GM18511 (cell line): ENCODE measurements at regions not wholly inside any gene's neighbourhood (a gene's known extent, or its start where the extent isn't known, plus 50 kb on each side); places are given as distances from the start of the nearest gene placed in this dataset.
"Not testable (repeated sequence)": the region's sequence is repeated elsewhere in the genome, so short reads cannot be mapped to it uniquely, and the experiment has no call there.

Experiments used
- ATAC-seq: cut with Tn5 transposase; IDR thresholded peaks from one replicate; pipeline ENCODE4 v1.9.1; 2021; ENCODE audit warnings: mild to moderate bottlenecking, moderate library complexity; ENCODE audit not compliant: unreplicated experiment

DNA sequence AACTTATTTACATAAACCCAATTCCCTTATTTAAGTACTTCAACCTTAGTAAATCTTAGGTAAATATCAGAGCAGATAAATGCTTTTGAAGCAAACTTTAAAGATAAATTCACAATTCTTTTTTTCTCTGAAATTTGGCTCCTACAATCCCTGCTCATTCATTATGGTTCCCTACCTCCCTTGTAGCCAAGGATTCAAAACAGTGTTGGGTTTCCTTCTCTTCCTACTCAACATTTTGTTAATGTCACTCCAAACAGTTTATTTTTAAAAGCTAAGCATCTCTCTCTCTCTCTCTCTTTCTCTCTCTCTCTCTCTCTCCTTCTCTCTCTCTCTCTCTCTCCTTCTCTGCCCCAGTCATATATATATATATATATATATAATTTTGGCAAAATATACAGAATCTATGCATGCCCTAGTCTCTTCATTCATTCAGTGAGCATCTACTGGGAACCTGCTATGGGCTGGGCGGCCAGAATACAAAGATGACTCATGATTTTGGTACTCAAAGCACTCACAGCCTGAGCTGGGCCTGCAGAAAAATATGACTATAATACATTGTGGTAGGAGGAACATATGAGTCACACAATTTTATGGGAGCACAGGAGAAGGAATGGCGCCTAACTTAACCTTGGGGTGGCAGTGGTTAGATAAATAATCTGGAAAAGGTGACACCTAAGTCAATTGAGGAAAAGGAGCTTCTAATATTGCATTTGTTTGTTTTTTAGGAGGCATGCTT, 123.7 kb upstream of the DHRS4 start:
- ATAC-seq, result no peak

DNA sequence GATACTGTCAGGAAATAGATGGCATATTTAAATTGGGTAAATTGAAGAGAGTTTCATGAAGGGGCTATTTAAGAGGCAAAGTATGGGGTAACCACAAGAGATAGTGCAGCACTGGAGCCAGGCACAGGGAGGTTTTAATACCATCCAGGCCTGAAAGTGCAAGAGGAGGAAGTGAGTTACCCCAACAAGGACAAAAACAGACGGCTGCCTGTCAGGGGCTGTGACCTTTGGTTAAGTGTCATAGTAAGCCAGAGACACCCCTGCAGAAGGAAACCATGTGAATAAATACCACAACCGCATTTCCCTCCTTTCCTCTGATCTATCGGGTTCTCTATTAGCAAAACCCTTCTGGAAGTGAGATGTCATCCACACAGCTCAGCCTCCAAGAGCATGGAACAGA, 122.0 kb upstream of the DHRS4 start:
- ATAC-seq, result no peak

DNA sequence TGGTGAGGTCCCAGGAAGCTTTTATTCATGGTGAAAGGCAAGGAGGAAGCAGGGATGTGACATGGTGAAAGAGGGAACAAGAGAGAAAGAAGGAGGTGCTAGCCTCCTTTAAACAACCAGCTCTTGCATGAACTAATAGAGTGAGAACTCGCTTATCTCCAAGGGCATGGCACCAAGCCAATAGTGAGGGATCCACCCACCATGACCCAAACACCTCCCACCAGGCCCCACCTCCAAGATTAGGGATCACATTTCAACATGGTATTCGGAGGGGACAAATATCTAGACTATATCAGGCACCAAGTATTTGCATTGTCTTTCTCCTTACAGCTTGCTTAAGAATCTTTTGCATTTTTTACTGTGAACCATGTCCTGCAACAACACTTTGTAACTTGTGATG, 91.9 kb upstream of the DHRS4 start:
- no peak for ATAC-seq

DNA sequence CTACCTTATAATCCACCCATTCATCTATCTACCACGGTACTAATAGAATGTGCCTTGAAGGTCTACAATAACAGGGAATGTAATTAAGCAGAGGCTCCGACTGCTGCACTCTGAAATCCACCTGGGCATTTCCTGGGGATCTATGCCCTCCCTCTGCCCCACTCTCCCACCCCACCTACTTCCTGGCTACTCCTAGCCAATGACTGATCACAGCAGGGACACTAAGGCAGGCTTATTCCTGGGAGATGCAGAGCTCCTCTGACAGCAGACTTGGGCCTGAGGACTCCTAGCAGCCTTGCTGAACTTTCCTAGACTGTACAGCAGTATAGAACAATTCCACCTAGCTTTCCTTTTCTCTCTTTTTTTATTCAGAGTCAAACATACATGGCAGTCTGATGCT, 91.1 kb upstream of the DHRS4 start:
- ATAC-seq, result no peak

DNA sequence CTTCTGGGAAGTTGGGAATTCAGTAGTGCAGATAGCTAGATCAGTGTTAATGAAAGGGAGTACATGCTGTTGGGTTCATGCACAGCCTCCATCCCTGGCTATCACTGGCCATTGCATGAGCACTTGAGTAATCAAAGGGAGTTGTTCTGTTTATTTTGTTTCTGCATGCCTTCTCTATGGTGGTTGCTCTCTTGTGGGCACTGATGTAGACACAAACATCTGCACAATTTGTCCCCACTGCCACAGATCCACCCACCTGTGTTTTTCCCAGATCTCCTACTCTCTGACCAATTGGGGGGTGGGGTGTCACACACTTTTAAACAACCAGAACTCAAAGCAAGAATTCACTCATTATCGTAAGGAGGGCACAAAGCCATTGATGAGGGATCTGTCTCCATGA, 89.7 kb upstream of the DHRS4 start:
- ATAC-seq, result no peak

DNA sequence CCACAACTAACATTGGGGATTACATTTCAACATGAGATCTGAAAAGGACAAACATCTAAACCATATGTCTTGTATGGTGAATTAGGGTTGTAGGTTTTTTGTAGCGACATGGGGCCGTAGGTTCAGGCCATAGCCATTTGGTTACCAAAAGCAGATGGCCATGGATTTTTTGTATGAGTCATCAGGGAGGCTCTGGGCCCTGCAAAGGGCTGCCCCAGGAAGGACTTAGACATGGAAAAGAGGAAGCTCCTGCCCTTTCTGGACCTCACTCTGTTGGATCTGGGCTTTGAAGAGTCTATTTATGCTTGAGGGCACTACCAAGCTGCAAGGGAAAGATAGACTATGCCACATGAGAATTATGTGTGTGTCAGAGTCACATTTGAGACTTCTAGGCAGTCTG, 89.3 kb upstream of the DHRS4 start:
- ATAC-seq, result no peak

DNA sequence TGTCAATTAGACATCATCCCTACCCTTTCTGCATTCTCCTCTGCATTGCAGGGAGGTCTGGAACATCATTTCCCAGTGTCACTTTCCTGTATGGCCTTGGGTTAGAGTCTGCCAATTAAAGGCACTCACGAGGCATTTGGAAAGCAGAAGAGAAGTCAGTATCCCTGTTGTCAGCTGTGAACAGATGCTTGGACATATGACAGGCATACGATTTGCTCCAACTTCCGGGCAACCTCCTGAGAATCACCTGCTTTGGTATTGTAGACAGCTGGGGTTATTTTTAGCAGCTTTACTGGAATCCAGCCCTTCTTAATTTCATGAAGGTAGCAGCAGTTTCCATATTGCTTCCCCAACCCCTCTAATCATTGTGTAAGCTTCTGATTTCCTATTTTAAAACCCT, 88.7 kb upstream of the DHRS4 start:
- ATAC-seq, result no peak

DNA sequence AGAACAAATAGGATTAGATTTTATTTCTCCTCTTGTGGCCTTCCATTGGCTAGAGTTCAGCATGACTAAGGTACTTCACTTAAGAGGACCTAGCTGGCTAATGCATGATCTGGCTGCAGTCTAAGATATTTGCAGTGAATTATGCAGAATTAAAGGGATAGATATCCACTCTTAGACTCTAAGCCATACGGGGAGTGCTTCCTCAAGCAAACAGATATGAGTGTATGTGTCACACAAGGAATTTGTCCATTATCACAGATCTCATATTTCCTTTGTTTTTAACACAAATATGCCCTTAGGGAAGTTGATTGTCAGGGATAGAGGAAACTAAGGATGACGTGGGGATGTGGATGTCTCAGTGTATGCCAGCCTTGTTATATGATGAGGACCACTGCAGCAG, 88.1 kb upstream of the DHRS4 start:
- ATAC-seq, result no peak

DNA sequence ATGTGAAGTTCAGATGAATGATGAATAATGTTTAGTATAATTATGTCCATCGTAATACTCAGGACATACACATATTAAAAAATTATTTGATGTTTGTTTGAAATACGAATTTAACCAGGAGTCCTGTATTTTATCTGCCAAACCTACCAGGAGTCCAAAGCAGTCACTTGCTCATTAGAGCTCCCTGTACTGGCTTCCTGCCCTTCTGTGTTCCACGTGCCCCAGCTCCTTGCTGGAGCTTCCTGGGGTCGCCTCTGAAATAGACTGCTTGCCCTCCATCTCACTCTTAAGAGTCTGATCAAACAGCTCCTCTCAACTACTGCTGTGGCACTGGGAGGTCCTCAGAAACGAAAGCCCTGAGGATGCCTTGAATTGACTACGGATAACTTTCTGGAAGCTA, 87.3 kb upstream of the DHRS4 start:
- ATAC-seq, result no peak

DNA sequence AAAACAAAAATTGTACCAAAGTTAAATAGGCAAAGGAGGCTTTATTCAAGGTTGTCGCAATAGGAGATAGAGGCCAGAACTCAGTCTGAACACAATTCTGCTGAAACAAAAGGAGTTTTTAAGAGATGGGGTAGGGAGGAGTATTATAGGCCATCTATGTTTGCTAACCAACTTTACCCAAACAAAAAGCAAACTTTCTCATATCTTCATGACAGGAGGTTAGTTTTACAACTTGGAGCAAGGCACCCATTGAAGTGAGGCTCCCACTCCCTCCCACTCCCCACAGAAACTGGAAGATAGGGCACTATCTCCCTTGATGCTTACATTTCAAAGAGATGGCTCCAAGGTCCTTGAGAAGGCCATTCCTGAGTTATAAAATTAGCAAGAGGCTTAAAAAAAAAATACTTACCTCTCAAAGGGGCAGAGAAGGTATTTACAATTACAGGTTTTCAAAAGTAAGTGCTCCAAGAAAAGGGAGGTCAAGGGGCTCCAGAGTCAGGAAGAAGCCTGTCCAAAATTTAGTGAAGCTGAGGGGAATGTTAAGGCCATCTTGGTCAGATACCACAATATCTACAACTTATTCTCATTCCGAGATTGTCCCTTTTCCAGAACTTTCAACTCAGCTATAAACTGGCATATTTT, 84.4 kb upstream of the DHRS4 start:
- no peak for ATAC-seq

DNA sequence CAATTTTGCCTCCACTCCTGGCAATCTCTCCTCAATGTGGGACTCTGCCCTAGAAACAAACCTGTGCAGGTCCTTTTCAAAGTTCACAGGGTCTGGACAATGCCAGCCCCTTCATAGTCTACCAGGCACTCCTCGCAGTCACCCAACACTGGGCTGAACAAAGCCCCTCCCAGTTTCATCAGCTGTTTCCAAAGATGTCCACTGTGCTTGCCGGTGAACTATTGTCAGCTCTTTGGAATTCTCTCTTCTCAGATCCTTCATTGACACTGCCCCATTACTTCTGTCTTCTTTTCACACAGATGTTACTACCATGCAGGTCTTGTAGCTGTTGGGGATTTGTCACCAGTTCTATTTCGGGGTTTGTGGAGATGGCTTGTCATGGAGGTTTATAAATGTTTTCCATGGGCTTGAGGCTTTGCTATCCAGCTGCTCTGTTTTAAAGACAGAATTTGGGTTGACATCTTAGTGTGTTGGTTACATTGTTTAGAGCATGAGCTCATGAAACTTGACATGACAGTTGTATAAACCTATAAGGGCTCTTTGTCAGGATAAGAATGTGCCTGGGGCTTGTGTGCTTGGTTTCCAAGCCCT, 77.3 kb upstream of the DHRS4 start:
- no peak for ATAC-seq

DNA sequence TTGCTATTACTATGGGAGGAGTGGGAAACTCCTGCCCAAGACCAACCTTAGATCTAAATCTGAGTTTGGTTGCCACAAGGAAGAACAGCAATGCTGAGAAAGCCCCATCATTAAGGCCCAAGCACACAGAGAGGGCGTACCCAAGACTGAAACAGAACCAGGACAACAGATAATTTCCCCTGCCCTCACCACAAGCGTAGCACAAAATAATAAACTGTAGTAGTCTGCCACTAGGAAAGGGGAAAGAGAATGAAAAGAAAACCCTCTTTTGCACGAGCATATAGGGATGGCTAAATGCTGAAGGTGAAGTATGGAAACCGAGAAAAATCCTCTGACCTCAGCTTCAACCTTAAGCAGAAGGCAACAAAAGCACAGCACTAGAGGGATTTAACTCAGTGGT, 76.5 kb upstream of the DHRS4 start:
- peak; percentile 63 for ATAC-seq

DNA sequence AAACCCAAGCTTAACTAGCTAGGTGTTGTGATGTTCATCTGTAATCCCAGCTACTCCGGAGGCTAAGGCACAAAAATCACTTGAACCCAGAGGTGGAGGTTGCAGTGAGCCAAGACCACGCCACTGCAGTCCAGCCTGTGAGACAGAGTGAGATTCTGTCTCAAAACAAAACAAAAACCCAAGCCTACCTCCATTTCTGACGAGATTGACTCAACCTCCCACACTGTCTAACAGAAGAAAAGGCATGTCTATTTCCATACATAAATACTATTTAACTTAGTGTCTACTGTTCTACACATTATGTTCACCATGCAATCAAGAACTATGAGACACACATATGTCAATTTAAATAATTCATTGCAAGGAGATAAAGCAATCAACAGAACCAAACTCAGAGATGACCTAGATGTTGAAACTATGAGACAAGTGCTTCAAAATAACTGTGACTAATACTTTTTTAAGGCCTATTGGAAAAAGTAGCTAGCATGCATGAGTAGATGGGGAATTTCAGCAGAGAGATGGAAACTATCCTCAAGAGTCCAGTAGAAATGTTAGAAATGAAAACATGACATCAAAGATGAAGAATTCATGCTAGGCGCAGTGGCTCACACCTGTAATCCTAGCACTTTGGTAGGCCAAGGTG, 75.9 kb upstream of the DHRS4 start:
- peak; percentile 72 for ATAC-seq

DNA sequence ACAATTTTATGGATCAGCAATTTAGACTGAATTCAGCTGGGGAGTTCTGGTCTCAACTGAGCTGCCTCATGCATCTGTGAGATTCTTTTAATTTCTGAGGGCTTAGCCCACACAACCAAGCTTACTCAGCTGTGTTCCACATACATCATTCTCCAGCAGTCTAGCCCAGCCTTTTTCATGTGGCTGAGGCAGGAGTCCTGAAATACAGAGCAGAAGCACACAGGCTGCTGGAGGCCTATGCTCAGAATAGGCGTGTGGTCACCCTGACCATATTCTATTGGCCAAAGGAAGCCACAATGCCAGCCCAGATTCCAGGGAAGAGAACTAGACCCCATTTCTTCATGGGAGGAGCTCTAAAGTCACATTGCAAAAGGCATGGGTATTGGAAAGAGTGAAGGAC, 72.3 kb upstream of the DHRS4 start:
- ATAC-seq, result no peak

DNA sequence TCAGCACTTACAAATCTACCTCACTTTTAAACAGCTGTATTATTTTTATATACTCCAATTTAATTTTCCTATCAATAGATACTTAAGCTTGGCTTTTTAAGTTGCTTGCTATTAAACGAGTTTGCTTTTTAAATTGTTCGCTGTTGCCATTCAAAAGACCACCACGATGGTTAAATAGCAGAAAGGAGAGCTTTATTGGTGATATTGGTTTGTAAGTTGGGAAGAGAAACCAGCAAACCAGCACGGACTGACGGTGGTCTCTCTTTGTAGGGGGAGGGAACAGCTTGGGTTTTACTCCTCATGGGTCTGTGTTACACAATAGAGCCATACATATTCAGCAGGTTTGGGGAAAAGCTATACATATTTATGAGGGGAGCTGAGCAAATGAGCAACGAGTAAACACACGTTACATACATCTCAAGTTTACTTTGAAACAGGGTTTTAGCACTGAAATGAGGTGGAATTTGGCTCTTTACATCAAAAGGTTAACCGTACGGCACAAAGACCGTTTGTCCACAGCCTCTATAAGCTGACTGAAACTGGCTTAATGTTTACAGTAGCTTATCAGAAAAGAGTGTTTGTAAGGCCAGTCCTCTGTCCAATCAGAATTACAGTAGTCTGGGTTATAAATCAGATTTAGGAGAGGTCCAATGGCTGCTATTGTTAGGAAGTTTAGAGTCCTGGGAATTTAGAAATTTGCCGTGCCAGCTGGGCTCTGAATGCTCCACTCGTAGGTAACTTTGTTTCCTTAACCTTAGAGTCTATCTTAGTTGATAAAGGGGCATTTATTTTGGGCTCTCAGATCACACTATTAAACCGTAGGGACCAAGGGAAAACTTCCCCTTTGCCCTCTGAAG, 69.7 kb upstream of the DHRS4 start:
- ATAC-seq, result no peak

DNA sequence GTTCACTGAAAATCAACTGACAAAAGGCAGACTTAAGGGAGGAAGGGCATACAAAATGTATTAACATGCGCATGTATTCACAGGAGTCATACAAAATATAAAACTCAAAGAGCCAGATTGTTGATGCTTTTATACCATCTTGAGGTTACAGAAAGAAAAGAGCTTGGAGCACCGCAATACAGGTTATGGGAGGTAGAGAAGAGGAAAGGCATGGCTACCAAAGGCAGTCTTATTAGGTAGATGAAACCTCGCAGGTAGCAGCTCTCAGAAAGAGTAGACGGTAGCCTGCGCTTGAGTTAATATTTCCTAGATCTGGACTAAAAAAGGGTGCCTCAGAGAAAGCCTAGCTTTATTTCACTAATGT, 69.0 kb upstream of the DHRS4 start:
- no peak for ATAC-seq

DNA sequence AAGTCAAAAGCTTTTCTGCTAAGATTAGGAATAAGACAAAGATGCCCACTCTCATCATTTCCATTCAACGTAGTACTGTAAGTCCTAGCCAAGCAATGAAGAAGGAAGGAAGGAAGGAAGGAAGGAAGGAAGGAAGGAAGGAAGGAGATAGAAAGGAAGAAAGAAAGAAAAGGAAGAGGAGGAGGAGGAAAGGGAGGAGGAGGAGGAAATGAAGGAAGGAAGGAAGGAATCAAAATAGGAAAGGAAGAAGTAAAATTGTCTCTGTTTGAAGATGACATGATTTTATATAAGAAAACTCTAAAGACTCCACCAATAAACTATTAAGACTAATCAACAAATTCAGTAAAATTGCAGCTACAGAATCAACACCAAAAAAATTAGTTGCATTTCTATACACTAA, 66.0 kb upstream of the DHRS4 start:
- no peak for ATAC-seq

DNA sequence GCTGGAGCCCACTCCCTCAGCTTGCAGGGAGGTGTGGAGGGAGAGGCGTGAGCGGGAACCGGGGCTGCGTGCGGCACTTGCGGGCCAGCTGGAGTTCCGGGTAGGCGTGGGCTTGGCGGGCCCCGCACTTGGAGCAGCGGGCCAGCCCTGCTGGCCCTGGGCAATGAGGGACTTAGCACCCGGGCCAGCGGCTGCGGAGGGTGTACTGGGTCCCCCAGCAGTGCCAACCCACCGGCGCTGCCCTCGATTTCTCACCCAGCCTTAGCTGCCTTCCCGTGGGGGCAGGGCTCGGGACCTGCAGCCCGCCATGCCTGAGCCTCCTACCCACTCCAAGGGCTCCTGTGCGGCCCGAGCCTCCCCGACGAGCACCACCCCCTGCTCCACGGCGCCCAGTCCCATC, 61.9 kb upstream of the DHRS4 start:
- ATAC-seq, result not testable (repeated sequence)

DNA sequence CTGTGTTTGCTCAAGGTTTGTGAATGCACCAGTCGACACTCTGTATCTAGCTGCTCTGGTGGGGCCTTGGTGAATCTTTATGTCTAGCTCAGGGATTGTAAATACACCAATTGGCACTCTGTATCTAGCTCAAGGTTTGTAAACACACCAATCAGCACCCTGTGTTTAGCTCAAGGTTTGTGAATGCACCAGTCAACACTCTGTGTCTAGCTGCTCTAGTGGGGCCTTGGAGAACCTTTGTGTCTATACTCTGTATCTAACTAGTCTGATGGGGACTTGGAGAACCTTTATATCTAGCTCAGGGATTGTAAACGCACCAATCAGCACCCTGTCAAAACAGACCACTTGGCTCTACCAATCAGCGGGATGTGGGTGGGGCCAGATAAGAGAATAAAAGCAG, 61.3 kb upstream of the DHRS4 start:
- not testable (repeated sequence) for ATAC-seq

DNA sequence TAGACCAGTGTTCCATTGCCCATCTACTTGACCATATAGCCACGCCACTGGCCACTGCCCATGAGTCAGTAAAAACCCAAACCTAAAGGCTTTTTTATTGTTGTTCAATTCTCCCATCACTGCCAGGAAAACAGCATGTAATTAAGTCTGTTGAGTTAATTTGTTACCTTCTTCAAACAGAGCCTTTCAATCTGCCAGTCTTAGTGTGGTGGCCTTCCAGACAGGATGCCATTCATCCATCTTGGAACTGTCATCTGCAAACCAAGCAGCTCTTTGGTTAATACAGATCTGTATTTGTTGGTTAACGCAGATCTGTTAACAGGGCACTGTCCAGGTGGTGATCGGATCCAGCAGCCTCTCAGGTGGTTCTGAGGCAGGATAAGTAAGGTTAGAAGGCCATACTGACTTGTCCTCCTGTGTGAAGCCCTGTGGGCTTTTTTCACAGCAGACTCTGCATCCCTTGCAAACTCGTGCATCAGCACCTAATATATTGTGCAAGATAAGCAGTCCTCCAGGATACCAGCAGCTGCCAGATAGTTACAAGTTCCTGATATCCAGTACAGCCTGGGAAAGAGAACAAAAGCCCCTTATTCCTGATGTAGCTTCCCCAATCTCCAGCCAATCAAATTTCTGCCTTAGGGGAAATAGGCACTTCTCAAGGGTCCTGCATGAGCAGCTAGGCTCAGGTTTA, 59.1 kb upstream of the DHRS4 start:
- ATAC-seq, result no peak

DNA sequence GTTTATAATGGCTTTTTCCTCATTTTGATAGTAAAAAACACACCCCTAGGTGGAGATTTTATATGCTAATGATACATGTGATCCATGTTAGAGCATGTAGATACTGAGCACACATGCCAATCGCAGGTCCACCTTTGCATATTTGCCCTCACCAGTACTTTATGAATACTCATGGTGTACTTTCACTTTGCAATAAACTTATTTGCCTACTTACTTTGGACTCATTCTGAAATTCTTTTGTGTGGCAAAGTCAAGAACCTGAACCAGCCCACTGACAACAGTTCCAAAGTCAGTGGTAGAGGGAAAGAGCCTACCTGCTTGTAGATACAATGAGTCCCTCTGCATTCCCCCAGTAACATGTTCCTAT, 58.5 kb upstream of the DHRS4 start:
- no peak for ATAC-seq
